Neural crest cell (in vitro differentiated cells): ENCODE measurements at regions not wholly inside any gene's neighbourhood (a gene's known extent, or its start where the extent isn't known, plus 50 kb on each side); places are given as distances from the start of the nearest gene placed in this dataset.
"Not testable (repeated sequence)": the region's sequence is repeated elsewhere in the genome, so short reads cannot be mapped to it uniquely, and the experiment has no call there.

Experiments
- DNase-seq: peaks from one replicate; pipeline ENCODE4 v3.0.0; 2021; ENCODE audit warnings: low read depth, mixed read lengths, low spot score
- H3K27ac Mint-ChIP-seq: one replicate; pipeline ENCODE4 v1.8.0; 2021; ENCODE audit warnings: mild to moderate bottlenecking, mixed read lengths; ENCODE audit not compliant: unreplicated experiment
- H3K27me3 Mint-ChIP-seq: 2 replicates; pipeline ENCODE4 v1.8.0; 2021; ENCODE audit warnings: low read depth, mild to moderate bottlenecking, mixed read lengths
- H3K36me3 Mint-ChIP-seq: 2 replicates; pipeline ENCODE4 v1.8.0; 2021; ENCODE audit warnings: low read depth, mild to moderate bottlenecking, mixed read lengths
- H3K4me1 Mint-ChIP-seq: 2 replicates; pipeline ENCODE4 v1.8.0; 2021; ENCODE audit warnings: mixed read lengths
- H3K4me3 Mint-ChIP-seq: one replicate; pipeline ENCODE4 v1.8.0; 2021; ENCODE audit warnings: mild to moderate bottlenecking, mixed read lengths
- H3K9me3 Mint-ChIP-seq: 2 replicates; pipeline ENCODE4 v1.8.0; 2021; ENCODE audit warnings: mixed read lengths
- CTCF ChIP-seq: fragments of 200-600 bp; sonication (generic); conservative IDR thresholded peaks from 2 replicates; pipeline ENCODE4 v1.5.0; 2021; ENCODE audit warnings: antibody characterized with exemption, mild to moderate bottlenecking

DNA sequence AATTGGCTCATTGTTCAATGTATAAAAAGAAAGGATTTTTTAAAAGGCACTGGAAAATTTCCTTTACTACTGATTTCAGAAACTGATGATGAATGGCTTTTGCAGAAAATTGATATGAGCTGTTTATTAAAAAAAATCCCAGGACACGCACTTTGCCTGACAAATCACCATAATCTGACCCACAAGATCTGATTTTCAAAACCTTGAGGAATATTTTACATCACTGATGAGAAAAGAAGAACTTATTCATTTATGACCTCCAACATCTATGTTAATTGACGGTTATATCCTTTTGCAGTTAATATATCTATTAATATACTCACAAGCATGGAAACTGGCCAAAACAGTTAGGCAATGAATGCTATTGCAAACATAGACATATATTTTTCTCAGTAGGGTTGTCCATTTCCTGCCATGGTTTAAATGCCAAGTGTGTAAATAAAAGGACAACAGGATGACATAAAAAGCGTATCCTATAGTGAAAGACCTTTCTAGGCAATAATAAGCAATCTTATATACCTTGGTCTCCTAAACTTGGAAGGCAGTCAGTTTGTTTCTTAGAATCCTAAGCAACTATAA is 109.7 kb upstream of the SLC7A14 start:
- no peak overlapping the region for H3K27ac Mint-ChIP-seq
- no peak for DNase-seq
- H3K4me3 Mint-ChIP-seq, result no peak overlapping the region
- H3K9me3 Mint-ChIP-seq, result no peaks in the 10 kb centered on the region
- no peaks in the 10 kb centered on the region for H3K36me3 Mint-ChIP-seq
- TF ChIP-seq CTCF, result no peak
- H3K4me1 Mint-ChIP-seq, result peaks cover 6% of the 10 kb centered on the region
- no peaks in the 10 kb centered on the region for H3K27me3 Mint-ChIP-seq

DNA sequence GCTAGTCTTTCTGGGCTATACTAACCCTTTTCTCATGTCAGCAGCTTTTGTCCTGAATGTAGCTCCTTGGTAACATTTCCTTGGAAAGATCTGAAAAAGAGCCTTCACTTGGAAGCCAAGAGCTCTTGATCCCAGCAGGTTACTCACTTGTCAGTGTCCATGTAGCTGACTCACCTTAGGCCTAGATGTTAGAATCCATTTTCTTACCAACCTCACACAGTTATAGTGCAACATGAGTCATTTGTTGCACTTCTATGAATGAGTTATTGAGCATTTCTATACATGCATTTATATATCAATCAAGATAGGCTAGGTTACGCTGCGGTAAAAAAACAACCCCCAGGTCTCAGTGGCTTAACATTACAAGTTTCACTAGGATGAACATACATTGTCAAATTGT is 106.8 kb upstream of the SLC7A14 start:
- Mint-ChIP-seq H3K27me3 (no peaks in the 10 kb centered on the region), H3K4me1 (peaks cover 3% of the 10 kb centered on the region), H3K9me3 (no peaks in the 10 kb centered on the region), H3K27ac (no peak overlapping the region), H3K4me3 (no peak overlapping the region), H3K36me3 (no peaks in the 10 kb centered on the region)
- no peak for TF ChIP-seq CTCF
- no peak for DNase-seq

GRCh38 chr3:170690661-170690981 is 104.7 kb upstream of the SLC7A14 start:
- H3K4me1 Mint-ChIP-seq, result no peaks in the 10 kb centered on the region

DNA sequence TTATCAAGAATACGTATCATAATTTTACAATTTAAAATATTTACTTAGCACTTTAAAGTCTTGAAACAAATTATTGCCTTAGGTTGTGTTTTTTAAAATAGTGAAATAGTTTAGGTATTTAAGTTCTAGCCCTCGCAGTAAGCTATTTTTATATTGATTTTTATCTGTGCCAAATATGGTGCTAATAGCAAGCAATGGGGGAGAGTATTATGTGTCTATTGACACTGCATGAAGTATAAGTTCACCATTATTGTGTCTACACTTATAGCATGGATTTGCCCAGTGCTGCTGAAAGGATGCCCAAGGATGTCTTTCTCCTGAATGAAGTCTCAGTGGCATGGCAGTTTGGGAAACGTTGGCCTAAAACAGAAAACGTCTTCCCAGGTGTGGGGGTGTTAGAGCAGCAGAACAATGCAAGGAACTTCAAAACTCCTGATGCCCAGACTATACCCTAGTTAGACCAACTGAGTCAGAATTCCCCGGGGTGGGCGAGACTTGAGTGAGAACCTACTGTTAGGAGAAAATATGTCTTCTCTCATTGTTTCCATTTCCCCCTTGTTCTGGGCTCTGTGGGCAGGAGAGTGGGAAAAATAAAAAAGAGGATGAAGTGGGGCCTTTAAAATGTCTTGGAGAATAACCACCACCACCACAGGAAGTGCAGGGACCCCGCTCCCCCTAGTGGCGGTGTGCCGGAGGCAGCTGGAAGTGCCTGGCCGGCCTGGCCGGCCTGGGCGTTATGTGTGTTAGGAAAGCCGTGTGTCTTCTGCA is 104.2 kb upstream of the SLC7A14 start:
- H3K27ac Mint-ChIP-seq, result no peak overlapping the region
- H3K27me3 Mint-ChIP-seq, result no peaks in the 10 kb centered on the region
- no peak overlapping the region for H3K4me3 Mint-ChIP-seq
- DNase-seq, result peak; percentile 70
- H3K36me3 Mint-ChIP-seq, result no peaks in the 10 kb centered on the region
- peak; percentile 75 for TF ChIP-seq CTCF
- no peaks in the 10 kb centered on the region for H3K4me1 Mint-ChIP-seq
- no peaks in the 10 kb centered on the region for H3K9me3 Mint-ChIP-seq

More at GRCh38 chr3:170690661-170690981, 104.7 kb upstream of the SLC7A14 start:
- Mint-ChIP-seq H3K36me3 (no peaks in the 10 kb centered on the region), H3K27me3 (no peaks in the 10 kb centered on the region), H3K9me3 (no peaks in the 10 kb centered on the region), H3K4me3 (no peak overlapping the region), H3K27ac (no peak overlapping the region)
- DNase-seq, result no peak
- TF ChIP-seq CTCF, result no peak

GRCh38 chr3:170689296-170689829 is 103.5 kb upstream of the SLC7A14 start:
- no peaks in the 10 kb centered on the region for H3K9me3 Mint-ChIP-seq
- H3K4me1 Mint-ChIP-seq, result no peaks in the 10 kb centered on the region
- no peak overlapping the region for H3K4me3 Mint-ChIP-seq
- DNase-seq, result no peak
- no peak overlapping the region for H3K27ac Mint-ChIP-seq
- no peaks in the 10 kb centered on the region for H3K36me3 Mint-ChIP-seq
- H3K27me3 Mint-ChIP-seq, result no peaks in the 10 kb centered on the region
- no peak for TF ChIP-seq CTCF

DNA sequence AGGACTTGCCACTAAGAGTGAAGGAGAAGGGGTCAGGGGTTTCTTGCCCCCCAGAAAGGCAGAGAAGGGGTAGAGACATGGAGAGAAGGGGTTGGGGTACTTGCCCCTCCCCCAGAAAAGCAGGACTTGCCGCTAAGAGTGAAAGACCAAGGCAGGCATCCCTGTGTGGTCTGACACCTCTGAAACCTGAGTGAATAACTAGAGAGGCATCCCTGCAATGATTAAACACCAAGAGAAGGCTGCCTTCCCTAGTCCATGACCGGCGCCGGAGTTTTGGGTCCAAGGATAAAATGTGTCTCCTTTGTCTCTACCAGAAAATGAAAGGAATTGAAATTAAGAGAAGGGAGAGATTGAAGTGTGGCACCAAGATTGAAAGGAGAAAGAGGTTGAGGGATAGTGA is 102.3 kb upstream of the SLC7A14 start:
- not testable (repeated sequence) for DNase-seq, H3K27me3 Mint-ChIP-seq, H3K4me3 Mint-ChIP-seq, H3K36me3 Mint-ChIP-seq, H3K4me1 Mint-ChIP-seq, H3K27ac Mint-ChIP-seq, H3K9me3 Mint-ChIP-seq
